Endothelial cell of umbilical vein (primary cell): ENCODE measurements at regions not wholly inside any gene's neighbourhood (a gene's known extent, or its start where the extent isn't known, plus 50 kb on each side); places are given as distances from the start of the nearest gene placed in this dataset.

ENCODE experiments used
- BruUV-seq: library from RNA; stranded (reverse); fragments of 400-500 nt; replicated peaks from 2 replicates; lab custom pipeline; 2021; lab: Mats Ljungman, UMichigan
- CTCF ChIA-PET: fragments of 300-600, 350-600 bp; sonication (Branson Sonifier 250); formaldehyde crosslinking; loops from one replicate; lab custom pipeline; 2021; ENCODE audit warnings: antibody characterized with exemption, inconsistent platforms; lab: Charles Lee
- POLR2A ChIA-PET: fragments of 300-600, 350-600 bp; sonication (Branson Sonifier 250); formaldehyde crosslinking; loops from one replicate; lab custom pipeline; 2021; ENCODE audit warnings: antibody characterized with exemption, inconsistent platforms; lab: Charles Lee
- DNase-seq: peaks from one replicate; pipeline ENCODE4 v3.0.0-alpha.2; 2011; ENCODE audit warnings: low read depth, low spot score
- FAIRE-seq: peaks from 2 replicates; lab custom pipeline; 2011; peaks lifted over from hg19 to GRCh38; lab: Jason Lieb, UNC
- H2AFZ ChIP-seq: 2 replicates; pipeline ENCODE4 v1.6.0; 2012; ENCODE audit warnings: low read depth, low read length, control low read depth, inconsistent platforms
- H3K27ac ChIP-seq: 2 replicates; pipeline ENCODE4 v1.5.1; 2011; ENCODE audit warnings: low read depth, mild to moderate bottlenecking, control low read depth, low read length, moderate library complexity; ENCODE audit not compliant: insufficient read depth
- H3K27me3 ChIP-seq, 2 experiments: 2 replicates each; pipeline versions ENCODE4 v1.6.0 to v1.6.1; 2011; ENCODE audit warnings: low read length in 2 of 2, mixed read lengths in 1 of 2; ENCODE audit not compliant: control insufficient read depth in 2 of 2, insufficient read depth in 2 of 2
- H3K36me3 ChIP-seq, 2 experiments: 2 replicates in 1 of 2; 3 replicates in 1 of 2; pipeline ENCODE4 v1.5.1; 2011; ENCODE audit warnings: low read length in 2 of 2, mild to moderate bottlenecking in 1 of 2, moderate library complexity in 1 of 2; ENCODE audit not compliant: control insufficient read depth in 2 of 2, insufficient read depth in 2 of 2; ENCODE audit errors: extremely low read depth in 1 of 2
- H3K4me1 ChIP-seq: 3 replicates; pipeline ENCODE4 v1.5.1; 2011; ENCODE audit warnings: mild to moderate bottlenecking, low read length; ENCODE audit not compliant: control insufficient read depth, insufficient read depth; ENCODE audit errors: extremely low read depth
- H3K4me2 ChIP-seq: 2 replicates; pipeline ENCODE4 v1.6.1; 2011; ENCODE audit warnings: low read length, control low read depth, mixed read lengths; ENCODE audit not compliant: insufficient read depth
- H3K4me3 ChIP-seq, 3 experiments: fragments of 200-600 bp in 1 of 3; sonication (generic), shearing (Covaris generic) in 1 of 3; replicated peaks in 1 of 3; 2 replicates each; pipeline ENCODE4 v1.5.1; 2011 to 2016; ENCODE audit warnings: control low read depth in 3 of 3, low read length in 3 of 3, mild to moderate bottlenecking in 2 of 3, inconsistent platforms in 1 of 3, low read depth in 1 of 3, moderate library complexity in 1 of 3; ENCODE audit not compliant: insufficient read depth in 1 of 3
- H3K79me2 ChIP-seq: 2 replicates; pipeline ENCODE4 v1.6.0; 2012; ENCODE audit warnings: low read length, inconsistent platforms; ENCODE audit not compliant: control insufficient read depth, insufficient read depth
- H3K9ac ChIP-seq: replicated peaks from 2 replicates; pipeline ENCODE3; 2011; ENCODE audit warnings: low read length, control low read depth; ENCODE audit not compliant: insufficient read depth; ENCODE audit errors: extremely low read depth
- H3K9me1 ChIP-seq: replicated peaks from 3 replicates; pipeline ENCODE4 v1.6.0; 2011; ENCODE audit warnings: mild to moderate bottlenecking, low read length; ENCODE audit not compliant: control insufficient read depth, insufficient read depth; ENCODE audit errors: extremely low read depth
- H3K9me3 ChIP-seq: replicated peaks from 2 replicates; pipeline ENCODE4 v1.5.1; 2012; ENCODE audit warnings: low read length, inconsistent platforms; ENCODE audit not compliant: control insufficient read depth, insufficient read depth
- H4K20me1 ChIP-seq: replicated peaks from 2 replicates; pipeline ENCODE3; 2011; ENCODE audit warnings: mild to moderate bottlenecking, low read length; ENCODE audit not compliant: control insufficient read depth, insufficient read depth; ENCODE audit errors: extremely low read depth
- CTCF ChIP-seq, 2 donors: IDR thresholded peaks; 1 replicate in 1 of 2; 2 replicates in 1 of 2; pipeline ENCODE4 v1.5.1; 2011; ENCODE audit warnings: low read length in 2 of 2, mild to moderate bottlenecking in 2 of 2, moderate library complexity in 2 of 2, control low read depth in 1 of 2, inconsistent platforms in 1 of 2, low read depth in 1 of 2; ENCODE audit not compliant: insufficient read depth in 1 of 2; ENCODE audit errors: extremely low read depth in 1 of 2
- EZH2 ChIP-seq: IDR thresholded peaks from 2 replicates; pipeline ENCODE4 v1.6.1; 2012; ENCODE audit warnings: borderline replicate concordance, low read depth, mild to moderate bottlenecking, moderate library complexity, low read length, inconsistent platforms; ENCODE audit not compliant: severe bottlenecking
- FOS ChIP-seq: IDR thresholded peaks from 2 replicates; pipeline ENCODE4 v1.6.1; 2011; ENCODE audit warnings: mild to moderate bottlenecking, low read length, moderate library complexity, borderline replicate concordance; ENCODE audit not compliant: insufficient read depth
- GATA2 ChIP-seq: IDR thresholded peaks from 2 replicates; pipeline ENCODE4 v1.7.0; 2011; ENCODE audit warnings: low read depth, mild to moderate bottlenecking, moderate library complexity, mixed read lengths, low read length; ENCODE audit not compliant: insufficient read length, insufficient read depth
- JUN ChIP-seq: IDR thresholded peaks from 2 replicates; pipeline ENCODE4 v1.6.1; 2011; ENCODE audit warnings: borderline replicate concordance, low read depth; ENCODE audit not compliant: insufficient read length, insufficient read depth
- MAX ChIP-seq: IDR thresholded peaks from 2 replicates; pipeline ENCODE4 v1.6.1; 2011; ENCODE audit not compliant: insufficient read depth, insufficient read length
- MYC ChIP-seq: IDR thresholded peaks from one replicate; pipeline ENCODE4 v1.6.1; 2011; ENCODE audit warnings: mild to moderate bottlenecking, low read depth, low read length
- POLR2A ChIP-seq: IDR thresholded peaks from 2 replicates; pipeline ENCODE4 v1.6.1; 2012; ENCODE audit warnings: low read depth, mild to moderate bottlenecking, control low read depth, low read length
- POLR2AphosphoS5 ChIP-seq: IDR thresholded peaks from 2 replicates; pipeline ENCODE4 v1.6.1; 2012; ENCODE audit warnings: low read depth, mild to moderate bottlenecking, control low read depth, low read length, moderate library complexity; ENCODE audit not compliant: insufficient read depth
- dilution Hi-C: fragments of 300-500 bp; cut with MboI; formaldehyde crosslinking; loops from one replicate; pipeline ENCODE4 v1.15.0; 2019; ENCODE audit warnings: low sequenced_read_pairs; ENCODE audit not compliant: extremely low pct_ligation_motif_present
- intact Hi-C: fragments of 100-400 bp; cut with micrococcal nuclease; formaldehyde crosslinking; loops from one replicate; pipeline ENCODE4 v1.10.0; 2022

- no peak for FAIRE-seq
- Histone ChIP-seq H2AFZ (no peak overlapping the region), H3K9me3 (no peaks in the 10 kb centered on the region), H3K4me3 (no peak overlapping the region), H3K27me3 (no peaks in the 10 kb centered on the region), H3K36me3 (no peaks in the 10 kb centered on the region), H3K4me1 (peaks cover 5% of the 10 kb centered on the region), H3K79me2 (no peaks in the 10 kb centered on the region), H3K9ac (no peak overlapping the region), H3K4me2 (no peak overlapping the region), H4K20me1 (no peaks in the 10 kb centered on the region), H3K9me1 (no peaks in the 10 kb centered on the region), H3K27ac (no peak overlapping the region)
- no peak for DNase-seq
- no TSS peak for BruUV-seq
- TF ChIP-seq GATA2 (no peak), JUN (no peak), FOS (no peak), CTCF (IDR thresholded peaks at IDR 0.05; ENCODE audit: extremely low read depth in 1 of 2, insufficient read depth in 1 of 2, low read depth in 1 of 2, low read length in 2 of 2) (no peak), MYC (no peak), POLR2AphosphoS5 (no peak)
- CTCF ChIA-PET, result interaction anchor here (0.8 to 5.1 kb wide), 3 partner anchors 34 to 132 kb away, joined by 3 to 31 read pairs (median 8); no protein-coding TSS in a partner anchor
- dilution Hi-C loops (no loop called here), intact Hi-C loops (no loop called here)
- POLR2A ChIA-PET, result no interaction called here
Observed at GRCh38 chr17:27200476-27200875, 93.4 kb upstream of the WSB1 start.

DNA sequence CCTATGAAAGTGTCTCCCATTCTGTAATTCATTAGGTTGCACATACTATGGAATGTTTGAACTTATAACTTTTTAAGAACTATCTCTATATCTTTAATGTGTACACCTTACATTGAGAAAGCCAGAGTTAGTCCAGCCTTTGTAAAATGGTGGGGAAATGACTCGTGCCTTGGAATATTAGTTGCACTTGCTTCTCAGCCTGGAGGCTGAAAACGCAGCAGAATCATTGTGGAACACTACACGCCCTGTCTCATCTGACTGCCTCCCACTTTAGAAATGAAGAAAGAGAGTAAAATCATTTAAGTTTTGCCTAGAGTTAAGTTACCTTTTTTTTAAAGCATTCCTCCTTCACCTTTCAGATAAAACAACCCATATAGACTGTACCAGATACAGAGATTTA is 90.7 kb upstream of the WSB1 start:
- POLR2A ChIA-PET, result no interaction called here
- Histone ChIP-seq H3K9me1 (no peaks in the 10 kb centered on the region), H3K4me2 (no peak overlapping the region), H3K9me3 (no peaks in the 10 kb centered on the region), H3K4me1 (peaks cover 13% of the 10 kb centered on the region), H3K27ac (no peak overlapping the region), H3K27me3 (no peaks in the 10 kb centered on the region), H3K9ac (no peak overlapping the region), H4K20me1 (no peaks in the 10 kb centered on the region), H2AFZ (no peak overlapping the region), H3K4me3 (no peak overlapping the region), H3K36me3 (no peaks in the 10 kb centered on the region), H3K79me2 (no peaks in the 10 kb centered on the region)
- CTCF ChIA-PET, result interaction anchor here (1.6 kb wide), 1 partner anchor 41 kb away, joined by 3 read pairs; no protein-coding TSS in a partner anchor
- DNase-seq (no peak), FAIRE-seq (no peak)
- TF ChIP-seq FOS, result peak; percentile 9
- TF ChIP-seq MYC, result no peak
- TF ChIP-seq CTCF (IDR thresholded peaks at IDR 0.05; ENCODE audit: extremely low read depth in 1 of 2, insufficient read depth in 1 of 2, low read depth in 1 of 2, low read length in 2 of 2), result no peak
- TF ChIP-seq EZH2, result no peak
- TF ChIP-seq MAX, result no peak
- TF ChIP-seq GATA2, result no peak
- no peak for TF ChIP-seq POLR2A
- no TSS peak for BruUV-seq
- dilution Hi-C loops, result no loop called here
- intact Hi-C loops, result no loop called here
